Parathyroid adenoma (tissue), 2 donors: ENCODE measurements at regions not wholly inside any gene's neighbourhood (a gene's known extent, or its start where the extent isn't known, plus 50 kb on each side); places are given as distances from the start of the nearest gene placed in this dataset.

Experiments used
- H2AFZ ChIP-seq: fragments of 300-600 bp; sonication (generic); one replicate; pipeline ENCODE4 v1.7.0; 2017; ENCODE audit warnings: antibody characterized with exemption, mild to moderate bottlenecking
- H3K27ac ChIP-seq: fragments of 300-600 bp; sonication (generic); one replicate; pipeline ENCODE4 v1.7.0; 2017
- H3K27me3 ChIP-seq: fragments of 300-600 bp; sonication (generic); one replicate; pipeline ENCODE4 v1.7.0; 2017; ENCODE audit warnings: low read length; ENCODE audit not compliant: control insufficient read depth, insufficient read depth
- H3K36me3 ChIP-seq: fragments of 300-600 bp; sonication (generic); one replicate; pipeline ENCODE4 v1.7.0; 2017; ENCODE audit warnings: low read length; ENCODE audit not compliant: control insufficient read depth, insufficient read depth
- H3K4me1 ChIP-seq: fragments of 300-600 bp; sonication (generic); one replicate; pipeline ENCODE4 v1.7.0; 2017; ENCODE audit warnings: control low read depth
- H3K4me2 ChIP-seq: fragments of 300-600 bp; sonication (generic); one replicate; pipeline ENCODE4 v1.7.0; 2017; ENCODE audit warnings: low read length
- H3K4me3 ChIP-seq: fragments of 300-600 bp; sonication (generic); one replicate; pipeline ENCODE4 v1.7.0; 2017; ENCODE audit warnings: low read depth, low read length
- H3K79me2 ChIP-seq: fragments of 300-600 bp; sonication (generic); one replicate; pipeline ENCODE4 v1.7.0; 2017; ENCODE audit warnings: control low read depth
- H3K9ac ChIP-seq: fragments of 300-600 bp; sonication (generic); one replicate; pipeline ENCODE4 v1.7.0; 2017; ENCODE audit warnings: mild to moderate bottlenecking
- H3K9me3 ChIP-seq: fragments of 300-600 bp; sonication (generic); one replicate; pipeline ENCODE4 v1.7.0; 2017; ENCODE audit warnings: low read length; ENCODE audit not compliant: control insufficient read depth
- TF ChIP-seq, protein P1 (sequence below): fragments of 300-600 bp; sonication (generic); IDR thresholded peaks from one replicate; pipeline ENCODE4 v1.7.0; 2017; ENCODE audit warnings: antibody characterized with exemption, mild to moderate bottlenecking
- donor health status: primary hyperparathyroidism.

GRCh38 chr3:72260588-72260910 is 475.6 kb upstream of the PROK2 start:
- no peak overlapping the region for H3K27ac ChIP-seq
- no peak overlapping the region for H3K4me3 ChIP-seq
- H3K4me1 ChIP-seq: peaks cover 9% of the 10 kb centered on the region
- no peak overlapping the region for H3K4me2 ChIP-seq
- H2AFZ ChIP-seq: no peak overlapping the region
- no peaks in the 10 kb centered on the region for H3K27me3 ChIP-seq
- H3K36me3 ChIP-seq: no peaks in the 10 kb centered on the region
- H3K79me2 ChIP-seq: no peaks in the 10 kb centered on the region
- no peaks in the 10 kb centered on the region for H3K9me3 ChIP-seq
- no peak overlapping the region for H3K9ac ChIP-seq
- TF ChIP-seq, protein P1, sequence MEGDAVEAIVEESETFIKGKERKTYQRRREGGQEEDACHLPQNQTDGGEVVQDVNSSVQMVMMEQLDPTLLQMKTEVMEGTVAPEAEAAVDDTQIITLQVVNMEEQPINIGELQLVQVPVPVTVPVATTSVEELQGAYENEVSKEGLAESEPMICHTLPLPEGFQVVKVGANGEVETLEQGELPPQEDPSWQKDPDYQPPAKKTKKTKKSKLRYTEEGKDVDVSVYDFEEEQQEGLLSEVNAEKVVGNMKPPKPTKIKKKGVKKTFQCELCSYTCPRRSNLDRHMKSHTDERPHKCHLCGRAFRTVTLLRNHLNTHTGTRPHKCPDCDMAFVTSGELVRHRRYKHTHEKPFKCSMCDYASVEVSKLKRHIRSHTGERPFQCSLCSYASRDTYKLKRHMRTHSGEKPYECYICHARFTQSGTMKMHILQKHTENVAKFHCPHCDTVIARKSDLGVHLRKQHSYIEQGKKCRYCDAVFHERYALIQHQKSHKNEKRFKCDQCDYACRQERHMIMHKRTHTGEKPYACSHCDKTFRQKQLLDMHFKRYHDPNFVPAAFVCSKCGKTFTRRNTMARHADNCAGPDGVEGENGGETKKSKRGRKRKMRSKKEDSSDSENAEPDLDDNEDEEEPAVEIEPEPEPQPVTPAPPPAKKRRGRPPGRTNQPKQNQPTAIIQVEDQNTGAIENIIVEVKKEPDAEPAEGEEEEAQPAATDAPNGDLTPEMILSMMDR: no peak

- H3K4me2 ChIP-seq: no peak overlapping the region
- H3K4me1 ChIP-seq: peaks cover 15% of the 10 kb centered on the region
- TF ChIP-seq, protein P1: no peak
- H3K79me2 ChIP-seq: no peaks in the 10 kb centered on the region
- H3K9ac ChIP-seq: no peak overlapping the region
- H3K36me3 ChIP-seq: no peaks in the 10 kb centered on the region
- H3K27ac ChIP-seq: no peak overlapping the region
- H2AFZ ChIP-seq: no peak overlapping the region
- no peaks in the 10 kb centered on the region for H3K9me3 ChIP-seq
- H3K4me3 ChIP-seq: no peak overlapping the region
- H3K27me3 ChIP-seq: no peaks in the 10 kb centered on the region
Observed at GRCh38 chr3:72259755-72260587, 475.0 kb upstream of the PROK2 start.

DNA sequence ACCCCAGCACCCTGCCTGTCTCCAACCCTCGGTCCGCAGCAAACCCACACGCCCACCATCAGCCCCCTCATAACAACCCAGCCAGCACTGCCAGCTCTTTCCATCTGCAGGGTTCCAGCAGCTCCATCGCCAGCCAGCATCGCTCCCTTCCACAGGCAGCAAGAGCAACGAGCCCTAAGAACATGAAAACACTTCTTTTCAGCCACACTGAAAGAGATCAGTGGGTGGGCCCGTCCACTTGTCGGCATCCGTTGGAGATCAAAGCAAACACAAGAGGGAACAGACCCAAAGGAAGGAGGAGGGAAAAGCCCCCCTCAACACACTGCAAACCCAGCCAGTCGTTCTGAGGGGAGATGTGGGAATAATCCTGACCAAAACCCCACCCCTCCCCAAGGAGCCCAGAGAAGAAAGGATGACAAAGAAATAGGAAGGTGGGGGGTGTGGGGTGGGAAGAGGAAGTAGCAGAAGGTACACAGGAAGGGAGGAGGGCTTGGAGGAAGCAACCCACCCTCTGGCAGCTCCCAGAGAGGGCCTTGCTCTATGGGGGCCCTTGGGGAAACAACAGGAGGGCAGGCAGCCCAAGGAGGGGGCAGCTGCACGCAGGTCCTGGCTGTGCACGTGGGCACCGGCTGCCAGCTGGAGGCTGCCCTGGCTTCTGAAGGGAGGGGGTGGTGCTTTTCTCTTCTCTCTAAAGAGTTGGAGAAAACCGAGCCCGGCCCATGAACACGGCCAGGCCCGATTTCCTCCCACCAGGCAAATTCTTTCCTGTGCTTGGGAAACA is 473.6 kb upstream of the PROK2 start:
- Histone ChIP-seq H3K27ac (no peak overlapping the region), H3K9me3 (no peaks in the 10 kb centered on the region), H3K36me3 (no peaks in the 10 kb centered on the region), H3K4me1 (peaks cover 15% of the 10 kb centered on the region), H3K4me3 (no peak overlapping the region), H3K4me2 (no peak overlapping the region), H3K79me2 (no peaks in the 10 kb centered on the region), H3K9ac (no peak overlapping the region), H2AFZ (no peak overlapping the region), H3K27me3 (no peaks in the 10 kb centered on the region)
- TF ChIP-seq, protein P1: no peak

DNA sequence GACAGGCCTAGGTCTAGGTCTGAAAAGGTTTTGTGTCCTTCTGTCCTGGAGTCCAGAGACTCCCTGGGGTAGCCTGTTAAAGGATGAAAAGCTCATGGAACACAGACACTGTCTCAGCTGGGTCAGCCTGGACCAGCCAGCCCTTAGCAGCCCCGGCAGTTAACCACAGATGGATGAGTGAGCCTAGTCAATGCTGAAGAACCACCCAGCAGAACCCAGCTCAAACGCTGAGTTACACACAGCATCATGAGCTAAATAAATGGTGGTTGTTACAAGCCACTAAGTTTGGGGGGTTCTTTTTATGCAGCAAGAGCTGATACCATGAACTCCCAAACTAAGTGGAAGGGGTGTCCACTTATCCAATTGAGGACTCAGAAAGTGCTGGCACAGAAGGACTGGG is 472.8 kb upstream of the PROK2 start:
- no peak overlapping the region for H2AFZ ChIP-seq
- TF ChIP-seq, protein P1: no peak
- H3K9me3 ChIP-seq: no peaks in the 10 kb centered on the region
- H3K4me1 ChIP-seq: peaks cover 15% of the 10 kb centered on the region
- H3K27me3 ChIP-seq: no peaks in the 10 kb centered on the region
- no peak overlapping the region for H3K27ac ChIP-seq
- no peaks in the 10 kb centered on the region for H3K36me3 ChIP-seq
- no peak overlapping the region for H3K4me2 ChIP-seq
- no peak overlapping the region for H3K4me3 ChIP-seq
- H3K79me2 ChIP-seq: no peaks in the 10 kb centered on the region
- H3K9ac ChIP-seq: no peak overlapping the region
